Left renal cortex interstitium (tissue), 4 donors: ENCODE measurements at regions not wholly inside any gene's neighbourhood (a gene's known extent, or its start where the extent isn't known, plus 50 kb on each side); places are given as distances from the start of the nearest gene placed in this dataset.
A peak's percentile ranks its signal among the peaks of the same experiment; 100 is the strongest.
"Not testable (repeated sequence)": the region's sequence is repeated elsewhere in the genome, so short reads cannot be mapped to it uniquely, and the experiment has no call there.

ENCODE experiments used
- DNase-seq, 4 donors: peaks; one replicate each; pipeline ENCODE4 v3.0.0-alpha.2; 2013; ENCODE audit warnings: low read depth in 4 of 4, low spot score in 2 of 4, missing footprints in 1 of 4

DNA sequence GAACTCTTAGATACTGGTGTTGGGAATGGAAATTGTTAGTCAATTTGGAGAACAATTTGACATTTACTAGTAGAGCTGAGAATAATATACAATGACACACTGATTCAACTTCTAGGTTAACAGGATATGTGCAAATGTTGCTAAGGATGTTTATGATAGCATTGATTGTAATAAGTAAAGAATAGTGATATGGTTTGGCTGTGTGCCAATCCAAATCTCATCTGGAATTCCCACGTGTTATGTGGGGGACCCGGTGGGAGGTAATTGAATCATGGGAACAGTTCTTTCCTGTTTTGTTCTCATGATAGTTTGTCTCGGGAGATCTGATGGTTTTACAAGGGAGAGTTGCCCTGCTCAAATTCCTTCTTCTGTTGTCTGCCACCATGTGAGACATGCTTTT, 302.4 kb upstream of the TMPRSS15 start:
- DNase-seq: no peak

DNA sequence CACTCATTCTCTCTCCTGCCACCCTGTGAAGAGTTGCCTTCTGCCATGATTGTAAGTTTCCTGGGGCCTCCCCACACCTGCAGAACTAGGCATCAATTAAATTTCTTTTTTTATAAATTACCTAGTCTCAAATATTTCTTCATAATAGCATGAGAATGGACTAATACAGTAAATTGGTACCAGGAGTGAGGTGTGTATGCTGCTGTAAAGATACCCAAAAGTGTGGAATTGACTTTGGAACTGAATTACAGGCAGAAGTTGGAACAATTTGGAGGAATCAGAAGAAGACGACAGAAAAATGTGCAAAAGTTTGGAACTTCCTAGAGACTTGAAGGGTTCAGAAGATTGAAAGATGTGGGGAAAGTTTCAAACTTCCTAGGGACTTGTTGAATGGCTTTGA, 308.1 kb upstream of the TMPRSS15 start:
- DNase-seq: no peak

DNA sequence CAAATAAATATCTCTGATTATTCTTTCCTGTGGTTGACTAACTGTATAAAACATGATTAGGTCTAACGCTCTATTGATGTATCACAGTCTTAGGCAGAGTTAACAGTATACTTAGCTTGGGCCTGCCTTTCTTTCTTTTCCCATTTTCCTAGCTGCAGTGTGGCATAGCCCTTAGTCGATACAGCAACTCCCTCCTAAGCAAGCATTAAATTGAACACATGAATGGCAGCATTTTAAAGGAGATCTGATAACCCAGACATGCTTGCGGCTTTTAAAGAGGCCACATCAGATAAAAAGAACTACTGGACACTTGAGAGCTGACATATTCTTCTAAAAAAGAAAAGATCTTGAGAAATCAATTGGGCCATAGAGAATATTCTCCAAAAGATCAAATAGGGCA, 312.0 kb upstream of the TMPRSS15 start:
- DNase-seq: no peak

DNA sequence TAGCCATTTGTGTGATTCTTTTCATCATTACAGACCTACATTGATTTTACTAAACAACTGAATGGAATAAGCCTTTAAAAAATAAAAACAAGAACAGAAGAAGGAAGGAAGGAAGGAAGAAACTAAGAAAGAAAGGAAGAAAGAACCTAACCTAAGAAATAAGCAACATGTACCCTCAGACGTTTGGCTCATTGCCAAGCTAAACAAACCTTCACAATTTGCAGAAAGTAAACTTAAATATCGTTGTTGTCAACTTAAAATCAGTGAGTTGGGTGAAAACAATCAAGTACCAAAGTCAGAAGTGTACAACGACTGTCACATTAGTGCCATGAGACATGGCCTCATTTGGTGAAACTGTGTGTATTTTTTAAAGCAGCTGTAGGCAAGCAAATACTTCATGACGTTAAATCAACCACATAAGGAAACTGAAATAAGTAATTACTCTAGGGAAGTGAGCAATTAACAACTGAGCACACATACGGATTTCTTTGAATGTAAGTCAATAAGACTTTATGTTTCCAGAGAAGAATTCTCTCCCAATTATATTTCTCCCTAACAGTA, 313.1 kb upstream of the TMPRSS15 start:
- DNase-seq: no peak

DNA sequence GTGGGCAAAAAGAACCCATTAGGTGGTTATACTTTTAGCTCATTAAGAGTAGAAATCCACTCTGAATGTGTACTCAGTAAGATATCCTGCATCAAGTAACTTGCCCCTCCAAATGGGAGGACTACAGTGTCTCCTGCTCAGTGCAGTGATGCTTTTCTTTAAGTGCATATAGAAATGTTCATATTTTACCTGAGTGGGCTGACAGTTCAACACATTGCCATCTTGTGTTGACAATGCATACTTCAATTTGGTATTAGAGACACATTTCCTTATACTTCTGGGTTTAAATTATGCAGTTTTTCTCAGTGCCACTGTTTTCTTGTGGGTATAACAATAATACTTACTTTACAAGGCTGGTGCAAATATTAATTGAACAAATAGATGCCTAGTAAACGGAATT, 318.6 kb upstream of the TMPRSS15 start:
- no peak for DNase-seq

DNA sequence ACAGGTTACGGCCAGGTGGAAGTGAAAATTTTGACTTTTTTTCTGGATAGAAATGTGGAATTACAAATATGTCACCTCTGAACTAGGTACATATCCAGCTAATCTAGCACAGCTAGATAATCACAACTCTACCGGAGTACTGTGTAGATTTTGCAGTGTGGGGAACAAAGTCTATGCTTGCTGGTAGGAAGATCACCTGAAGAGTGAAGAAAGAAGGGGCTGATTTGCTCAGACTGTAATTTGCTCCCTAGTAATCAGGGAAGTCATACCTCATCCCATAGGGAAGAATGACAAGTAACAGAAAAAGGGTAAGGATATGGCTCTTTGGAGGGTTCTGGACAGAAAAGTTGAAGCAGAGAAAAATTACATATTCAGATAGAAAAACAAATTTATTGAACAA, 319.6 kb upstream of the TMPRSS15 start:
- no peak for DNase-seq

DNA sequence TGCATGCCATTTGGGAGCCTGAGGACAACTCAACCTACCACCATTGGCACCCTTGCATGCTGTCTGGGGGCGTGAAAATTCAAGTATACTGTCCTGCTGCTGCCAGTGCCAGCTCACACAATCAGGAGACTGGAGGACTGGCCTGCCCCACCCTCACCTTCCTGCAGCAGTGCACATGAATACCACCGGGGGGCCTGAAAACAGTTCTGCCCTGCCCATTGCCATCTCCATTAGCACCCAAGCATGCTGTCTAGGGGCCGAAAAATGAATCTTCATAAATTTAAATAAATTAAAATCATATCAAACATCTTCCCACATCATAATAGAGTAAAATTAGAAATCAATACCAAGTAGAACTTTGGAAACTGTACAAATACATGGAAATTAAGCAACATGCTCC, 322.1 kb upstream of the TMPRSS15 start:
- no peak for DNase-seq

DNA sequence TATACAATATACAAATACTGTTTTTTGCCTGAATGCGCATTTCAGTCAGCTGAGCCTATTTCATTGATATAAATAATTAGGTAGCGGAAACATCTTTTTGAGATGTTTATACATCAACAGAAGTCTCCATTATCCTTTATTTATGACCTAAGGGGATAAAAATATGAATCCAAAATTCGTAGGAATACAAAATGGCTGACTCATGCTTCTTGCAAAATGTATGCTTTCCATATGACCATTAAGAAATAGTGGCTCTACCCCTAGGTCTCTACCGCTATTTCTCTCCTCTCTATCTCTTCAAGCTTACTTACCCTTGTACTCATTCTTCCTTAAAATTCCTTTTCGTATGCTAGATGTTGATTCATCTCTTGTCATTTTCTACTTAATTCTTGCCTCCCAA, 338.4 kb upstream of the TMPRSS15 start:
- DNase-seq: no peak

DNA sequence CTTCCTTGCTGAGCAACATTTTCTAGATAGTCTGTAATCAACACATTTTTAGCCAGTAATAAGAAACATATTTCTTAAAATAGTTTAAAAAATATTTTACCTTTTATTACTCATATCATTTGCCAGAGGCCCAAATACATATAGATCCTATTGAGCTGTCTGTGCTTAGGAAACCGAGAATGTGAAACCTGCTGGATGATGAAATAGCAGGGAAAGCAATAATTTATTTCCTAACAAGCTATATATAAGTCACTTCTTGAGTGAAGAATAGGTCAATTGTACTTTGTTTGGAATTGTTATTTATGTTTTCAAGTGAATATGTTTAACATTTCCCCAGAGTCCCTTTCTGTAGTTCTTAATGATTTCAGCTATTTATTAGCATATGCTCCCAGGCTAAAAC, 339.9 kb upstream of the TMPRSS15 start:
- DNase-seq: peak in 1 of 4 donors; percentile 6

DNA sequence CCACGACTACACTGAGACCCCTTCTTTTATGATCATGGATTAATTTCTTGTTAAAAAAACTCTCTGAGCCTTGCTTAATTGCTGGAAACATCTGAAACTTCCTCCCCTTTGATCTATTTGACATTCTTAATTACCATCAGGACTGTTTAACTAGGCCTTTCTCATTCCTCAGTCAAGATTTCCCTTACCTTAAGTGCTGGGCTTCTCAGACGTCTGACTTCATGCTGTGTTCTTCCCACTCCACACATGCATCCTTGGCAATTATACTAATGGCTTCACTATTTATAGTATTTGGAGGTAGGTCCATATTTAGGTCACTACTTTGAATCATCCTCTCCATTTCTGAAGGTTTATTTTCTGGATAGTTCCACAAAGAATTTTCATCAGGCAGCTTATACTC, 341.3 kb upstream of the TMPRSS15 start:
- no peak for DNase-seq

DNA sequence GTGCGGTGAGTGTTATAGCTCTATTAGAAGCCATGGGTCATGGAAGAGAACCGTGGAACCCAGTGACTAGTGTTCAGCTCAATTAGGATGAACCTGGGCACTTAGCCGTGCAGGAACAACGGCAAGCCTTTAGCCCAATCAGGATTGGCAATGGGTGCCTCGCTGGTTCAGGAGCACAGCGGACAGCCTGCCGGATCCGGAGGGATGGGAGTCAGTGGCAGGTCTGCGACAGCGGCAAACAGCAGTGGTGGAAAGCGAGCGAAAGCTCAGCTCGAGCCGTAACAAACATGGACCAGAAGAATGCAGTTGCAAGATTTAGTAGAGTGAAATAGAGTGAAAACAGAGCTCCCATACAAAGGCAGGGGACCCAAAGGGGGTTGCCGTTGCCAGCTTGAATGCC, 349.3 kb upstream of the TMPRSS15 start:
- DNase-seq: not testable (repeated sequence)

DNA sequence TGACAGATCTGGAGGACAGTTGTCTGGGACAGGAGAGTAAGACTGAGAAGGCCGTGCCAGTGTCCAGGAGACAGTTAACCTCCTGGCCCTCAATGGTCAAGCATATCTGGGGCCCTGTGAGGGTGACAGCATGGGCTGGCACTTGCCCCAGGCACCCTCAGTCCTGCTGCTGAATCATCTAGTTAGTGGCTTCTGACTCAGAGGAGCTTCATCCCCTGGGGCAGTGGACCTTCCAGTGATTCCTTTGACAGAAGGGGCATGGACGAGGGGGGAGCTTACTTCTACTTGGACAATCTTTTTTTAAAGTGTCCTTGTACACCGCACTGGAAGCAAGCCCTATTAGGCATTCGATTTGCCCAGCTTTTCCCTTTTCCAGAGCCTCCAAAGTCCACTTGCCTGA, 352.7 kb upstream of the TMPRSS15 start:
- DNase-seq: not testable (repeated sequence)

DNA sequence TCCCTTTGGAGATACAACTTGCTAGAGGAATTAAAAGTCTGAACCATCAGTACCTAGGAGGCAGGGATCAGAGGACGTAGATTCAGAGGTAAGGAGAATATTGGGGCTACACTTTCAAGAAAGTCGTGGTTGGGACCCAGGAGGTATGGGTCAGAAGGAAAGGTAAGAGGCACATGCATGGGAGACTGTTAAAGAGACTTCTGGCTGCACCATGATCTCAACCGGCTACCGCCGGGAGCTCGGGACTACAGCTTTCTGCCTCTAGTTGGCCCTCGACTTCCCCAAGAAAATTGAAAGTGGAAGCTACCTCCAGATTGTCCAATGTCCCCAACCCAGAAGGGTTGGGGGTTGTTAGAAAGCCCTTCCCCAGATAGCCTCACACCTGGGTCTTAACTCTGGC, 355.7 kb upstream of the TMPRSS15 start:
- no peak for DNase-seq

DNA sequence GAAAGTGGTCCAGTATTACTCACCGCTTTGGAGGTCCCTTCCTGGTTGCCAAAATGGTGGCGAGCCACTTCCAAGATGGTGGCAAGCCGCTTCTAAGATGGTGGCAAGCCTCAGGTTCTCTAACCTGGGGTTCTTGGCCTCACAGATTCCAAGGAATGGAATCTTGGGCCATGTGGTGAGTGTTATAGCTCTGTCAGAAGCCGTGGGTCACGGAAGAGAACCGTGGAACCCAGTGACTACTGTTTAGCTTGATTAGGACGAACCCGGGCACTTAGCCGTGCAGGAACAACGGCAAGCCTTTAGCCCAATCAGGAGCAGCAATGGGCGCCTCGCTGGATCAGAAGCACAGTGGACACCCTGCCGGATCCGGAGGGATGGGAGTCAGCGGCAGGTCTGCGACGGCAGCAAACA, 356.2 kb upstream of the TMPRSS15 start:
- DNase-seq: no peak

DNA sequence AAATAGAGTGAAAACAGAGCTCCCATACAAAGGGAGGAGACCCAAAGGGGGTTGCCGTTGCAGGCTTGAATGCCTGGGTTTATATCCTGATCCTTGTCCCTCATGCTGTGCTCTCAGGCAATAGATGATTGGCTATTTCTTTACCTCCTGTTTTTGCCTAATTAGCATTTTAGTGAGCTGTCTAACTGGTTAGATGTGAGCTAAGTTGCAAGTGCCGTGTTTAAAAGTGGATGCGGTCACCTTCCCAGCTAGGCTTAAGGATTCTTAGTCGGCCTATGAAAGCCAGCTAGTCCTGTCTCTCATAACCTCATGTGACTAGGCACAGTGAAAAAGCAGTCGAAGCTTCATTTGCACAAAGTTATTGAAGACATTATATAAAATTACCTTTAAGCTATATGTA, 356.7 kb upstream of the TMPRSS15 start:
- DNase-seq: no peak

DNA sequence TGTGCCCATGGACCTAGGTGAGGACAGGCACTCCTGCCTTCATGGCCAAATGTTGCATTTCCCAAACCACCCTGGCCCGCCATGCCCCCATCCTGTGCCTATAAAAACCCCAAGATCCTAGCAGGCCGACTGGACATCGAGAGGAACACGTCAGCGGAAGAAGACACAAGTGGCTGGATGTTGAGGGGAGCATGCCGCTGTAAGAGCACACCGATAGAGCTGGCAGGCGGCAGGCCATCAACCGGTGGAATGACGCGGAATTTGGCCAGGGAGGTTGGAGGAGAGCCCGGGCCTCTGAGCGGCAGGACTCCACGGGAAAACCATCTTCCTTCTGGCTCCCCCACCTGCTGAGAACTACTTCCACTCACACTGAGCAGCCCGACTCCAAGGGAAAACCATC, 361.1 kb upstream of the TMPRSS15 start:
- no peak for DNase-seq

DNA sequence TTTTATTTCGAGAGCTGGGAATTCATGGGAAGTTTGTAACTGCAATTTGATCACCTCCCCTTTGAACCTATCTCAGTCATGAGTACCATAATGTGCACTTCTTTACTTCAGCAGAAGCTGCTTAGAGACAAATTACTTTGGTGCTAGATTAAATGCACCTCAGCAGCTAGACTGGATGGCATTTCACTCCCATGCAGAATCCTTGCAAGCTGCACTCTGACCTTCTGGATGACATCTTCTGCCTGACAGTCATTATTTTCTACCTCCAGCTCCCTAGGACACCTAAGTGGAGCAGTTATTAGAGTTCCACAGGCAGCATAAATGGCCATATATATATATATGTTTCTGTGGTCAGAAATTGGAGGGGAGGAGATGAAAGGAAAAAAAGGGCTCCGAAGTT, 366.0 kb upstream of the TMPRSS15 start:
- DNase-seq: no peak

DNA sequence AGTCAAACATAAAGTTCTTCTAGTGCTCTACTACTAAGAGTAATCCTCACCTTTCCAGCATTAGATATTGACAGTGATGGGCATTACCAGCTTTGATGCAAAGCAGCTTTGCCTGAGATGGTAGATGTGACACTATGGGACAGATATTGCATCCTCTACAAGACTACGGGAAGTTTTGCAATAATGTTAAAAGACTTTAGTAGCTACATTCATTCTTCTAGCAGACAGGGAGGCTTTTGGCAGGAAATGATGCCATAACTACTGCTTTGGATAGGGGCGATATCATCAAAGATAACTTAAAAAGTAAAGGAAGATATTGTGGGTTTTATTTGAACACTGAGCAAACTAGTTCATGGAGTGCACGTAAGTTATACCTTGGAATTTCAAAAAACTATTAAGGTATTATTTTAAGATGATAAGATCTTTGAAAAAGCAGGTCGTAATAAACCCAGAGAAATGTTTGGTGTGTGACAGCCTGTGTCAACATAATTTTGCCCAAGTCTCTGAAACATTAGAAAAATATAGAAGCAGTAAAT, 368.3 kb upstream of the TMPRSS15 start:
- no peak for DNase-seq

DNA sequence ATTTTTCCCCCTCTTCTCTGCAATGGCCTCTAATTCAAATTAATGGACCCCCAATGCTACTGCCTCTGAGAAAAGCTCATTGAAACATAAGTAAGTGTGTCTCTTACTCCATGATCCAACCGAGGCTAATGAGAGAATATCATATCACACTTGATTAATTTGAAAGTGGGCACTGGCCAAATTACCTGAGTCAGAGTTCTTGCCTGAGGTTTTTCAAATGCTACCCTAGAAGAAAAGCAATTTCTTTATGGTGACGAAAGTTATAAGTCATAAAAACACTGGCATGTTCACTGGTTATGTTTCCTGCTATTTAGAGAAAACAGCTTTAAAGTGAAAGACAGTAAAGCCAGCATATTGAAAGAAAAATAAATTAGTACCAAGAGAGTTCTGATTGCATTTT, 368.8 kb upstream of the TMPRSS15 start:
- DNase-seq: no peak

DNA sequence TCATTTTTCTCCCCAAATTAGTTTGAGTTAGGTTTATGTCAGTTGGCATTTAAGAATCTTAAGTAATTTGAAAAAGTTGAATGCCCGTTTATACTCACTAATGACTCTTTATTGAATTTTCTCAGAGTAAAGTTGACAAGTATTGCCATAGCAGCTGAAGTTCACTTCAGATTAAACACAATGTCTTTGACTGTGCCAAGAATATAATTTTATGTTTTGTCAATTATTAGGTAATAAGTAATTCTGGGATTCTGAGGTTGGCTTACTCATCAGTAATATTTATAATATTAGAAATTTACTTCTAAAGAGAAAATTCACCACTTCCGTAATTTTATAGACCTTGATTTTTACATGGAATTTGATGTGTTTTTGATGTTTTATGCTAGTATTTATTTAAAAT, 369.3 kb upstream of the TMPRSS15 start:
- DNase-seq: no peak

DNA sequence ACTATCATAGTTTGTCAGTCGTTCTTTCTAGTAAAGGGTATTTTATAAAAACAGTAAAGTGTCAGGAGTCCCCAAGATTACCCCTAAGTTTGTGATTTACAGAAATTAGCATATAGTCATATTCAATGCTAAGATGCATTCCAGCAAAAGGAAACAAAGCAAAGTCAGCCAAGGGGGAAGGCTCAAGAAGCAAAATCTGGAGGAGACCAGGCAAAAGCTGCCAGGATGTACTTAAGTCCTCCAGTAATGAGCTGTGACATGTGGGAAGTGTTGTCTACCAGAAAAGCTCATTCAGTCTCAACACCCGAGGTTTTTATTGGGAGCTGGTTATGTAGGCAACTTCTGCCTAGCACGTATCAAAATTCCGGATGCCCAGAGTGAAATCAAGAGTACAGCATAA, 373.4 kb upstream of the TMPRSS15 start:
- DNase-seq: no peak

DNA sequence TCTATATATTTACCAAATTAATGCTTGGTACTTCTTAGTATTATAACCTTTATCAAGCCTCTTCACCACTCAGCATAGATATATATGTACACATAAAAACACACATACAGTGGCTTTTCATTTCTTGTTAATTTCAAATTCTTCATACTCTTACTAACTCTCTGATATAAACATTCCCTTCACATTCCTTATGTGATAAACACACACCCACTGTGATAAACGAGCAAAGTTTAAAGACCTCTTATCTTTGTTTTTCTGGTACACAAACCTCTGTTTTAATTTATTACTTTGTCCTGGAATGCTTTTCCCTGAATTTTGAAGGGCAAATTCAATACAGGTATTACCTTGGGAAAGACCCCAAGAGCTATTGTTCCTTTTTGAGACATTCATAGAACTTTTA, 379.1 kb upstream of the TMPRSS15 start:
- no peak for DNase-seq

DNA sequence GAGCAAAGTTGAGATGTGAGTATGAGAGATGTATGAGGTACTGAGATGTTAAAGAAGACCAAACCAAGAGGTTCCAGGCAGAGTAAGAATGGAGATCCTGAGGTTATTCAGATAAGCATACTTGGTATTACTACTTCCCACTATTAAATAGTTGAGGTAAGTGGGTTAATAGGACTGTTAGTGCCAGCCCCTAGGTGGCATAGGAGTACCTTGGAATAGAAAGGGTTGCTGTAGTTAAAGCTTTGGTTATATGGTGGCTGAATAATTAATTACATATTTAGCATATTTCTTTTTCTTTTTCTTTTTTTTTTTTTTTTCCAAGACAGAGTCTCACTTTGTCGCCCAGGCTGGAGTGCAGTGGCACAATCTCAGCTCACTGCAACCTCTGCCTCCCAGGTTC, 397.9 kb upstream of the TMPRSS15 start:
- no peak for DNase-seq
